ENCODE measurements at regions not wholly inside any gene's neighbourhood (a gene's known extent, or its start where the extent isn't known, plus 50 kb on each side); places are given as distances from the start of the nearest gene placed in this dataset.

GRCh38 chr3:159219231-159219630 lies 417.4 kb downstream of the MFSD1 start:
- TF ChIP-seq CTCF (IDR thresholded peaks at IDR 0.05) (no peak), POLR2A (IDR thresholded peaks at IDR 0.05) (no peak)
